Left hindlimb (tissue), 1 donor: ENCODE measurements at regions not wholly inside any gene's neighbourhood (a gene's known extent, or its start where the extent isn't known, plus 50 kb on each side); places are given as distances from the start of the nearest gene placed in this dataset.
"Not testable (repeated sequence)": the region's sequence is repeated elsewhere in the genome, so short reads cannot be mapped to it uniquely, and the experiment has no call there.

ENCODE experiments used
- DNase-seq: peaks from one replicate; pipeline ENCODE4 v3.0.0-alpha.2; 2018

DNA sequence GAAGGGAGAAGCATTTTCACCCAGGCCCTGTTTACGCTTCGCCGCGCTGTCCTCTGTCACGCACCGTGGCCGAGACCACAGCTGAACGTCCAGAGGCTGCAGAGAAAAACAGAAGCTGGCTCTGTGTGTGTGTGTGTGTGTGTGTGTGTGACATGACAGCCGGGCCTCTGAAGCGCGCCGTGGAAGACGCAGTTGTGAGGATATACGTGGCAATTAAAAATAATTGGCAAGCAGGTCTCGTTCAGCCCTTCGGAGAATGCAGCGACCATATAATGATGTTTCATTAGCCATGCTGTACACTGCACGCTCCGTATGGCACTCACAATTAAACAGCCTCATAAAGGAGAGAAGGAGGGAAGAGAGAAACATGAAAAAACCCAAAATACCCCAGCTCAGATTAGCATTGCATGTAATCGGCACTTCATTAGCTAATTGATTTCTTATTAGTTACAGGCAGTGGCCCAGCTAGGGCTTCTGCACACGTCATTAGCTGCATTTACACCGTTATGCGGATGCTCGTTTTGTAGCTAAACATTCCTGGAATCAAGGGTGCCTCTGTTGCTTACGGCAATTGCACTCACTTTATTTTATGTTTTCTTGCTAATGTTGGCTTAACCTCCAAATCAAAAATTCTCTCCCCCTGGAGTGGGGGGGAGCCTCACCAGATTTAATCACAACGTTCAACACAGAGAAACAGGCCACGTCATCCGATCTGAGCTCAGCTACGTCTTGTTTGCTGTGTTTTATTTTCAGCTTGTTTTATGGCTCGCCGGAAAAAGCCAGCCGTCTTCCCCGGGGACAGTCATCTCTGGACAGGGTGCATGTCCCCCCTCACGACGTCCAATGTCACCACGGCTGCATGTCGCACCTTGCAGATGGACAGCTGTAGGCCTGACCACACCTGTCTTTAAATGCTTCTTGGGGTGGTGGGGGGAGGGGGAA lies 74.6 kb upstream of the SHOX start:
- peak; percentile 37 for DNase-seq

DNA sequence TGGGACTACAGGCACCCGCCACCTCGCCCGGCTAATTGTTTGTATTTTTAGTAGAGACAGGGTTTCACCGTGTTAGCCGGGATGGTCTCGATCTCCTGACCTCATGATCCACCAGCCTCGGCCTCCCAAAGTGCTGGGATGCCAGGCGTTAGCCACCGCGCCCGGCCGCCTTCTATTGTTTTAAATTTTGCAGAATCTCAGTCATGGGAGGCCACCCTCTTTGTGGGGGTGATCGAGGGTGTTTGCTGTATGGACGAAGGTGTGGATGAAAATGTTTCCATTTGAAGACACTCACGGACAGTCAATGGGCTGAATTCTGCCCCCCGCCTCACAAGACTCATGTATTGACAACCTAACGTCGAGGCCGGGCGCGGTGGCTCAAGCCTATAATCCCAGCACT lies 73.0 kb upstream of the SHOX start:
- DNase-seq, result not testable (repeated sequence)

DNA sequence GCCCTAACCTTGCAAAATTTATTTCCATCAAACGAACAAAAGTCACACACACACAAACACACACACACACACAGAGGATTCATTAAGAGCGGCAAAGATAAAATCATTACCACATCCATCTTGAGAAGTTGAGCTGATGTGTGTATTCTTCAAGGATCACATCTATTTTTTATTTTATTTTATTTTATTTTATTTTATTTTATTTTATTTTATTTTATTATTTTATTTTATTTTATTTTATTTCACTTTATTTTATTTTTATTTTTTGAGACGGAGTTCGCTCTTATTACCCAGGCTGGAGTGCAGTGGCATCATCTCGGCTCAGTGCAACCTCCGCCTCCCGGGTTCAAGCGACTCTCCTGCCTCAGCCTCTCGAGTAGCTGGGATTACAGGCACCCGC lies 71.3 kb upstream of the SHOX start:
- not testable (repeated sequence) for DNase-seq

DNA sequence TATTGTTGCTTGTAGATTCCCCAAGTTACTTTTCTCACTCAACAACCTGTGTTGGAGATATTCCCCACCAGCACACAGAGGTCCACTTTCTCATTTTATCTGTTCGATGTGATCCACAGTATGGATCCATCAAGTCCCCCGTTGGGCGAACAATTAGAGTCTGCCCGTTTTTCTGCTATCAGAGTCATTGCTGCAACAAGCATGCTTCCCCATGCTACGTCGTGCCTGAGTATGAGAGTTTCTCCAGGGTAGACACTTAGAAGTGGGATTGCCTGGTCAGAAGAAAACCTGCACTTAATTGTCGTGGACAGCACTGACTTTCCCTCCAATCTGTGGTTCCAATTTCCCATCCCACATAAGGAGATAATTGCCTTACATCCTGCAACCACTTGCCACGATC lies 62.7 kb upstream of the SHOX start:
- DNase-seq, result no peak

DNA sequence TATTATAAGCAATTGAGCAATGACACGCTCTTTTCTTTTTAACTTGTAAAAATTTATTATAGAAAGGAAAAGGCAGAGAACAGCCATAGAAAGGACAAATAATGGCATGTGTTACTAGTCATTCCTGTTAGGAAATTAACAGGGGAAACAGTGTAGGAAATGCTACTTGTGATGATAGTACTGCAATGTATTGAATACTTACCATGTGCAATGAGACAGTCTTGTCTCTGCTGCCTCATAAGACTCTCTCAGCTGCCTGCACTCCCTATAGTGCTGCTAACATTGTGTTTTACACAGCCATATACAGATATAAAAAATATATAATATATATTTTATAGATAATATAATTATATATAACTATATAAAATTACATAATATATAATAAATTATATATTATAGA lies 62.3 kb upstream of the SHOX start:
- no peak for DNase-seq

DNA sequence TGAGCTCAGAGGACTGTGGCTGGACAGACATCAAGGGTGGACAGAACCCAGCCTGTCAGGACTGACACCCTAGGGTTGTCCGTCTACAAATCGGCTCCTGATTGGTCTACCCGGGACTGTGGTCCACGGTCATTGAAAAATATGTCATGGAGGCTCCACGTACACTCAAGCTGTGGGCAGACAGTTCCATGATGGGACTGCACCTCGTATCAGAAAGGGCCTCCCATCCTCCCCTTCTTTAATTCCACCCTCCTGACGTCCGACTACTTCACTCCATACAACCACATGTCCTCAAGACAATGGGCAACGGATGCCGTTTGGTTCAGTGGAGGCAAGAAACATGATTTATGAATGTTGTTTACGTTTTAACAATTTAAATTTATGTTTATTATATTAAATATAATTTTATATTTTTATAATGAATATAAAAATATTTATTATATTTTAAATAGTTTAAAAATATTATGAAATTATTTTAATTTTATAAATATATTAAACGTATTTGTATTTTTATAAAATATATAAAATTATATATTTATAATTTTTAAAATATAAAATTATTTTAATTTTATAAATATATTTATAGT lies 58.0 kb upstream of the SHOX start:
- DNase-seq, result no peak

DNA sequence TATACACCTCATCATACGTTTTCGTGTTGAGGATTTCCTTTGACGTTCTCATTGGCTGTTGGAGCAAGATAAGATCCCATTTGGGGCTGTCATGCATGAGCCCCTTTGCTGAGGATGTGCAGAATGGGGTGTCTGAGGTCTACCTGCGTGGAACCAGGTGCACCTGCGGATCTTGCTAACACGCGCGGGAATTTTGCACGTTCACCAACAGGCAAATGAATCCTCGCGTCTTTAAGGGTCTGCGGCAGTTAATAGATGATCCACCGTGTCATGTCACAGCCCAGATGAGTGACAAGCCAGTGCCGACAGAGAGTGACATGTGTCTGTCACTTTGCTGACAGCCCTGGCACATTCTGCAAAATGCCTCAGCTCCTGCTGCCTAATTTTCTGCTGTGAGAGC lies 56.3 kb upstream of the SHOX start:
- no peak for DNase-seq

DNA sequence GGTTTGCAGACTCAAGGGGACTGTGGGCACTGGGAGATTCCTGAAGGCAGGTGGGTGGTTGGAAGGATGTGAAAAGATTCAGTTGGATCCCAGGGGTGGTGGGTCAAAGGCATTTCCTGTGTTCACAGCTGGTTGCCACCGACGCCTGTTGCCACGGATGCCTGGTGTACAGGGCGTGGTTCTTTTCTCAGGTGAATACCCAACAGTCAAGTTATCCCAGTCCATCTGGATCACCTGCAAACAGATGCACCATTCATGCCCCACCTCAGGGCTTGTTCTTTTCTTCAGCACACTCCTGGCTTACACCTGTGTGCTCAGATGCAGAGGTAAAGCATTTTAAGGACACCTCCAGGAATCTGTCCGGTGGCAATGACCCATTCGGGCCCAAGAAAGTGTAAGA lies 55.8 kb upstream of the SHOX start:
- no peak for DNase-seq

DNA sequence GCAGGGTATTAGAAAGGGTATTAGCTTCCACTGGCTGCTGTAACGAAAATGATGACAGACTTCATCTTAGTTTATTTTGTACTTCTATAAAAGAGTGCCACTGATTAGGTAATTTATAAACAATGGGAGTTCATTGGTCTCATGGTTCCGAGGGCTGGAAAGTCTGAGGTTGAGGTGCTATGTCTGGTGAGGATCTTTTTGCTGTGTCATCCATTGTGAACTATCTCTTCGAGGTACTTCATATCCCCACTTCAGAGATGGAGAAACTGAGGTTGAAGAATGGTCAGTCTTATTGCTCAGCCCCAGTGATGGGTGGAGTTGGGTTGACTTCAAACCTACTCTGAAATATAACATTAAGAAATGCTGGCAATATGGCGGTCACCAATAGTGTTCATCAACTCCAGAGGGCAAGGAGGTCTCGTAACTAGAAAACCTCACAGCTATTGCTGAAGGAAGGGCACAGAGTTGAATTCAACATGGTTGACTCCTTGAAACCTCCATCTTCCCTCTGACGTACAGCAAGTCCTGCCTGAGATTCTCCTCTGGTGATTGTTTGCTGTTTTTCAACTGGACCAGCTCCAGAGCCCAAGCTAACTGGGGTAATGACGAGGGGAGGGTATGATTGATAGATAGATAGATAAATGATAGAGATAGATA lies 53.6 kb upstream of the SHOX start:
- no peak for DNase-seq

DNA sequence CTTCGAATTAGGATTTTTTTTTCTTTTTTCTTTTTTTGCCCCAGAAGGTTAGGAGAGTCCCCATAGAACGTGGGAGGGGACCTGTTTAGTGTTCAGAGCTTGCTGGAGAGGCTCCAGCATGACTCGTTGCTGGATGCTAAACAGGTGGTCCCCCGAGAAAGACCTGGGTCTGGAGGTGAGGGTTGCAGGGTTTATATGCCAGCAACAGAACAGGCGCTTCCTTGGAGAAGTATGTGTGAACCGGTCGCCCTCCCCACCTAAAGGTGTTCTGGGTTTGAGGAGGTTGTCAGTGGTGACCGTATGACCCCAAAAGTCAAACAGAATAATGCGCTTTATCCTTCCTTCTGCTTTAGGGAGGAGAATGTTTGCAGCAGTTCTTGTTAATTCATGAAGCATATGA lies 52.1 kb upstream of the SHOX start:
- DNase-seq, result no peak

DNA sequence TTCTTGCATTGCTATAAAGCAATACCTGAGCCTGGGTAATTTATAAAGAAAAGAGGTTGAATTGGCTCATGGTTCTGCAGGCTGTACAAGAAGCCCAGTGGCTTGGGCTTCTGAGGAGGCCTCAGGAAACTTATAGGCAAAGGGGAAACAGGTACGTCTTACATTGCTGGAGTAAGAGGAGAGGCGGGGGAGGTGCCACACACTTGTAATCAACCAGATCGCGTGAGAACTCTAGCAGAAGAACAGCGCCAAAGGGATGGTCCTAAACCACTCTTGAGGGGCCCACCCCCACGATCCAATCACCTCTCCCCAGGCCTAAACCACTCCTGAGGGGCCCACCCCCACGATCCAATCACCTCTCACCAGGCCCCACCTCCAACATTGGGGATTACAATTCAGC lies 50.6 kb upstream of the SHOX start:
- no peak for DNase-seq
